BLaER1 treated with 17β-estradiol and CSF1 and Interleukin-3, amounts not matched to agents 10 nM and 100 nM (cell line): ENCODE measurements at regions not wholly inside any gene's neighbourhood (a gene's known extent, or its start where the extent isn't known, plus 50 kb on each side); places are given as distances from the start of the nearest gene placed in this dataset.
A peak's percentile ranks its signal among the peaks of the same experiment; 100 is the strongest.

Experiments used
- H3K27ac ChIP-seq, 11 experiments: shearing (Covaris generic); formaldehyde crosslinking; 2 replicates each; pipeline ENCODE4 v1.8.1; 2022
- H3K27me3 ChIP-seq, 11 experiments: shearing (Covaris generic); formaldehyde crosslinking; 2 replicates each; pipeline ENCODE4 v1.8.1; 2022
- H3K36me3 ChIP-seq, 11 experiments: shearing (Covaris generic); formaldehyde crosslinking; 2 replicates each; pipeline ENCODE4 v1.8.1; 2022
- H3K4me1 ChIP-seq, 10 experiments: shearing (Covaris generic); formaldehyde crosslinking; 2 replicates each; pipeline ENCODE4 v1.8.1; 2022
- H3K4me2 ChIP-seq, 11 experiments: shearing (Covaris generic); formaldehyde crosslinking; 2 replicates each; pipeline ENCODE4 v1.8.1; 2022
- H3K4me3 ChIP-seq, 10 experiments: shearing (Covaris generic); formaldehyde crosslinking; 2 replicates each; pipeline ENCODE4 v1.8.1; 2022
- H3K9ac ChIP-seq, 11 experiments: shearing (Covaris generic); formaldehyde crosslinking; 2 replicates each; pipeline ENCODE4 v1.8.1; 2022
- H3K9me3 ChIP-seq, 11 experiments: shearing (Covaris generic); formaldehyde crosslinking; replicated peaks in 1 of 11; 2 replicates each; pipeline ENCODE4 v1.8.1; 2022
- H4K20me1 ChIP-seq, 11 experiments: shearing (Covaris generic); formaldehyde crosslinking; 2 replicates each; pipeline ENCODE4 v1.8.1; 2022
- Cebpa-rat ChIP-seq, 11 experiments: shearing (Covaris generic); IDR thresholded peaks; 2 replicates each; pipeline ENCODE4 v1.8.1; 2022

GRCh38 chr10:123570051-123570897 lies 95.9 kb upstream of the GPR26 start:
- Histone ChIP-seq H4K20me1 (no peaks in the 10 kb centered on the region), H3K27ac (no peak overlapping the region), H3K4me2 (peak overlapping the region in 10 of 11 experiments; percentile 54 to 93 (median 82); a peak in 19 of 22 replicates), H3K9ac (no peak overlapping the region; a peak in 1 of 22 replicates), H3K4me1 (peaks cover 6 to 38% (median 29%) of the 10 kb centered on the region in 10 experiments; a peak in 19 of 20 replicates), H3K4me3 (no peak overlapping the region; a peak in 1 of 20 replicates), H3K9me3 (0 out of 22 replicates have a peak, but pooled peaks cover 0 to 3% (median 0%) of the 10 kb centered on the region in 11 experiments), H3K27me3 (no peaks in the 10 kb centered on the region), H3K36me3 (no peaks in the 10 kb centered on the region)
- no peak for TF ChIP-seq Cebpa-rat (IDR thresholded peaks at IDR 0.05)

GRCh38 chr10:123570898-123571515 lies 95.1 kb upstream of the GPR26 start:
- no peak overlapping the region for H3K27ac ChIP-seq
- peak overlapping the region in 1 of 11 experiments; percentile 1; a peak in 1 of 22 replicates for H3K9ac ChIP-seq
- 0 out of 22 replicates have a peak, but pooled peaks cover 0 to 2% (median 0%) of the 10 kb centered on the region in 11 experiments for H3K9me3 ChIP-seq
- H3K27me3 ChIP-seq, result no peaks in the 10 kb centered on the region
- H4K20me1 ChIP-seq, result no peaks in the 10 kb centered on the region
- H3K4me2 ChIP-seq, result peak overlapping the region; percentile 33 to 93 (median 82); a peak in 21 of 22 replicates
- no peak for TF ChIP-seq Cebpa-rat (IDR thresholded peaks at IDR 0.05)
- H3K4me1 ChIP-seq, result peaks cover 6 to 38% (median 29%) of the 10 kb centered on the region in 10 experiments; a peak in 19 of 20 replicates
- H3K4me3 ChIP-seq, result peak overlapping the region in 1 of 10 experiments; percentile 2; a peak in 1 of 20 replicates
- no peaks in the 10 kb centered on the region for H3K36me3 ChIP-seq

- Histone ChIP-seq H3K36me3 (no peaks in the 10 kb centered on the region), H4K20me1 (no peaks in the 10 kb centered on the region), H3K9me3 (no peaks in the 10 kb centered on the region), H3K4me2 (peak overlapping the region in 9 of 11 experiments; percentile 41 to 93 (median 83); a peak in 17 of 22 replicates), H3K4me3 (no peak overlapping the region), H3K27ac (no peak overlapping the region), H3K27me3 (no peaks in the 10 kb centered on the region), H3K4me1 (peaks cover 6 to 38% (median 29%) of the 10 kb centered on the region in 10 experiments; a peak in 19 of 20 replicates), H3K9ac (no peak overlapping the region)
- no peak for TF ChIP-seq Cebpa-rat (IDR thresholded peaks at IDR 0.05)
These were observed 94.2 kb upstream of the GPR26 start for GRCh38 chr10:123571978-123572377.

- TF ChIP-seq Cebpa-rat (IDR thresholded peaks at IDR 0.05), result no peak
- Histone ChIP-seq H3K4me1 (peaks cover 6 to 38% (median 29%) of the 10 kb centered on the region in 10 experiments; a peak in 19 of 20 replicates), H4K20me1 (no peaks in the 10 kb centered on the region), H3K27ac (no peak overlapping the region), H3K27me3 (no peaks in the 10 kb centered on the region), H3K4me2 (no peak overlapping the region), H3K36me3 (no peaks in the 10 kb centered on the region), H3K9ac (no peak overlapping the region), H3K4me3 (no peak overlapping the region), H3K9me3 (no peaks in the 10 kb centered on the region)
These were observed 92.7 kb upstream of the GPR26 start for GRCh38 chr10:123573236-123574108.

- Histone ChIP-seq H3K4me3 (no peak overlapping the region), H3K9me3 (no peaks in the 10 kb centered on the region), H3K4me2 (no peak overlapping the region)
These were observed 92.0 kb upstream of the GPR26 start for GRCh38 chr10:123574109-123574698.

GRCh38 chr10:123575105-123575504 lies 91.0 kb upstream of the GPR26 start:
- Histone ChIP-seq H3K27me3 (peaks cover 0 to 4% (median 0%) of the 10 kb centered on the region in 11 experiments; a peak in 2 of 22 replicates), H3K9ac (no peak overlapping the region), H3K9me3 (no peaks in the 10 kb centered on the region), H3K4me2 (no peak overlapping the region), H3K4me3 (no peak overlapping the region), H4K20me1 (no peaks in the 10 kb centered on the region), H3K27ac (no peak overlapping the region), H3K4me1 (peaks cover 6 to 28% (median 22%) of the 10 kb centered on the region in 10 experiments; a peak in 19 of 20 replicates), H3K36me3 (no peaks in the 10 kb centered on the region)
- TF ChIP-seq Cebpa-rat (IDR thresholded peaks at IDR 0.05), result no peak

More at GRCh38 chr10:123574109-123574698, 92.0 kb upstream of the GPR26 start:
- Histone ChIP-seq H3K4me1 (peaks cover 6 to 37% (median 29%) of the 10 kb centered on the region in 10 experiments; a peak in 19 of 20 replicates), H3K27ac (no peak overlapping the region), H4K20me1 (no peaks in the 10 kb centered on the region), H3K27me3 (no peaks in the 10 kb centered on the region), H3K36me3 (no peaks in the 10 kb centered on the region), H3K9ac (no peak overlapping the region)
- no peak for TF ChIP-seq Cebpa-rat (IDR thresholded peaks at IDR 0.05)

GRCh38 chr10:123576706-123577105 lies 89.4 kb upstream of the GPR26 start:
- no peaks in the 10 kb centered on the region for H3K9me3 ChIP-seq
- peaks cover 0 to 5% (median 0%) of the 10 kb centered on the region in 11 experiments; a peak in 2 of 22 replicates for H3K27me3 ChIP-seq
- H3K36me3 ChIP-seq, result no peaks in the 10 kb centered on the region
- no peak overlapping the region for H3K4me2 ChIP-seq
- no peaks in the 10 kb centered on the region for H4K20me1 ChIP-seq
- peaks cover 0 to 12% (median 6%) of the 10 kb centered on the region in 10 experiments; a peak in 14 of 20 replicates for H3K4me1 ChIP-seq
- no peak overlapping the region for H3K27ac ChIP-seq
- H3K9ac ChIP-seq, result no peak overlapping the region
- TF ChIP-seq Cebpa-rat (IDR thresholded peaks at IDR 0.05), result no peak
- H3K4me3 ChIP-seq, result no peak overlapping the region

- peaks cover 0 to 3% (median 0%) of the 10 kb centered on the region in 10 experiments; a peak in 2 of 20 replicates for H3K4me1 ChIP-seq
- peaks cover 0 to 5% (median 0%) of the 10 kb centered on the region in 11 experiments; a peak in 3 of 22 replicates for H3K27me3 ChIP-seq
- no peak overlapping the region for H3K4me2 ChIP-seq
- H3K4me3 ChIP-seq, result no peak overlapping the region
- no peak for TF ChIP-seq Cebpa-rat (IDR thresholded peaks at IDR 0.05)
- H3K27ac ChIP-seq, result no peak overlapping the region
- H3K9ac ChIP-seq, result no peak overlapping the region
- H3K9me3 ChIP-seq, result no peaks in the 10 kb centered on the region
- H3K36me3 ChIP-seq, result no peaks in the 10 kb centered on the region
- H4K20me1 ChIP-seq, result peaks cover 0 to 7% (median 0%) of the 10 kb centered on the region in 11 experiments; a peak in 1 of 22 replicates
These were observed 88.2 kb upstream of the GPR26 start for GRCh38 chr10:123577921-123578461.
